NCI-H146 (cell line): ENCODE measurements at regions not wholly inside any gene's neighbourhood (a gene's known extent, or its start where the extent isn't known, plus 50 kb on each side); places are given as distances from the start of the nearest gene placed in this dataset.
"Not testable (repeated sequence)": the region's sequence is repeated elsewhere in the genome, so short reads cannot be mapped to it uniquely, and the experiment has no call there.

Source experiments
- DNase-seq: peaks from one replicate; lab custom pipeline; 2025; lab: John Stamatoyannopoulos, UW

- DNase-seq: no peak
Measured at GRCh38 chr6:44036699-44037101, 90.6 kb downstream of the MRPL14 start.

GRCh38 chr6:44036196-44036595 is 91.1 kb downstream of the MRPL14 start:
- DNase-seq: no peak

GRCh38 chr6:44035621-44036020 is 91.6 kb downstream of the MRPL14 start:
- no peak for DNase-seq

GRCh38 chr6:44034931-44035345 is 92.3 kb downstream of the MRPL14 start:
- DNase-seq: no peak

- no peak for DNase-seq
Measured at GRCh38 chr6:44034391-44034861, 92.8 kb downstream of the MRPL14 start.

- DNase-seq: no peak
Measured at GRCh38 chr6:44030812-44031454, 96.3 kb downstream of the MRPL14 start.

- no peak for DNase-seq
Measured at GRCh38 chr6:44029444-44030185, 97.6 kb downstream of the MRPL14 start.

- DNase-seq: no peak
Measured at GRCh38 chr6:44028789-44029310, 98.4 kb downstream of the MRPL14 start.

GRCh38 chr6:44025226-44025625 is 102.0 kb downstream of the MRPL14 start:
- DNase-seq: no peak

- no peak for DNase-seq
Measured at GRCh38 chr6:44024574-44025219, 102.6 kb downstream of the MRPL14 start.

- DNase-seq: no peak
Measured at GRCh38 chr6:44023586-44024454, 103.4 kb downstream of the MRPL14 start.

GRCh38 chr6:44022671-44023352 is 104.4 kb downstream of the MRPL14 start:
- DNase-seq: no peak

GRCh38 chr6:44022296-44022661 is 105.0 kb downstream of the MRPL14 start:
- no peak for DNase-seq

- no peak for DNase-seq
Measured at GRCh38 chr6:44021589-44022295, 105.5 kb downstream of the MRPL14 start.

GRCh38 chr6:44020664-44021425 is 106.4 kb downstream of the MRPL14 start:
- no peak for DNase-seq

GRCh38 chr6:44020148-44020547 is 107.1 kb downstream of the MRPL14 start:
- DNase-seq: no peak

GRCh38 chr6:44017307-44017706 is 109.9 kb downstream of the MRPL14 start:
- not testable (repeated sequence) for DNase-seq

GRCh38 chr6:44016131-44016870 is 111.0 kb downstream of the MRPL14 start:
- no peak for DNase-seq

GRCh38 chr6:44012078-44012493 is 115.2 kb downstream of the MRPL14 start:
- DNase-seq: no peak
